AG04450 (cell line): ENCODE measurements at regions not wholly inside any gene's neighbourhood (a gene's known extent, or its start where the extent isn't known, plus 50 kb on each side); places are given as distances from the start of the nearest gene placed in this dataset.
A peak's percentile ranks its signal among the peaks of the same experiment; 100 is the strongest.

ENCODE experiments used
- CTCF ChIA-PET: fragments of 300-600, 350-600 bp; formaldehyde crosslinking; extraction: SDS; loops from one replicate; lab custom pipeline; 2022; ENCODE audit warnings: antibody characterized with exemption, inconsistent platforms; lab: Charles Lee
- POLR2A ChIA-PET: fragments of 350-600 bp; formaldehyde crosslinking; extraction: SDS; loops from one replicate; lab custom pipeline; 2021; ENCODE audit warnings: antibody characterized with exemption, inconsistent platforms; lab: Yijun Ruan, JAX
- DNase-seq: peaks from one replicate; pipeline ENCODE4 v3.0.0-alpha.2; 2011; ENCODE audit warnings: low read depth, low spot score
- H3K27ac ChIP-seq: one replicate; pipeline ENCODE4 v1.5.1; 2012; ENCODE audit warnings: low read depth, low read length, control low read depth
- H3K27me3 ChIP-seq: one replicate; pipeline ENCODE4 v1.6.0; 2012; ENCODE audit warnings: low read length; ENCODE audit not compliant: control insufficient read depth, insufficient read depth
- H3K4me3 ChIP-seq: 2 replicates; pipeline ENCODE4 v1.5.1; 2011; ENCODE audit warnings: mild to moderate bottlenecking, low read depth, low read length, control low read depth
- H3K9me3 ChIP-seq: 2 replicates; pipeline ENCODE4 v1.5.1; 2012; ENCODE audit warnings: low read length; ENCODE audit not compliant: control insufficient read depth, insufficient read depth
- TF ChIP-seq, protein P1 (sequence below): IDR thresholded peaks from 2 replicates; pipeline ENCODE4 v1.5.1; 2011; ENCODE audit warnings: low read depth, low read length, control low read depth, inconsistent platforms

DNA sequence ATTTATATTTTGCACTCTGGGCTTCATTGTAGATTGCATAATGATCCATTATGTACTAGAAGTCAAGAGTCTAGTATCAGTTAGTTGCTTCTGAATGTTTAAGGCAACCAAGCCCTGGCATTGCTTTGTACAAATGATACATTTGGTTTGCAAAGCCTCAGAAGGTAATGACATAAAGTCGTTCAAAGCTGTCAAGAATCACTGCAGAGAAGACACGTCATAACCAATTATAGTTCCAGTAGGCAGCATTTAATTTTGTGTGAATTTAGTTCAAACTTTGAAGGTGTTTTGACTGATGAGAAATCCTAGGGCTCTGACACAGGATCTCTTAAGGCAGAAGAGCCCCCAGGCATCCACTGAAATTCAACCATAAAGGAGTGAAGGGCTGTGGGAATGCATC, 163.0 kb upstream of the KRR1 start:
- CTCF ChIA-PET, result no interaction called here
- Histone ChIP-seq H3K9me3 (no peaks in the 10 kb centered on the region), H3K27ac (no peak overlapping the region), H3K4me3 (no peak overlapping the region), H3K27me3 (no peaks in the 10 kb centered on the region)
- TF ChIP-seq, protein P1, sequence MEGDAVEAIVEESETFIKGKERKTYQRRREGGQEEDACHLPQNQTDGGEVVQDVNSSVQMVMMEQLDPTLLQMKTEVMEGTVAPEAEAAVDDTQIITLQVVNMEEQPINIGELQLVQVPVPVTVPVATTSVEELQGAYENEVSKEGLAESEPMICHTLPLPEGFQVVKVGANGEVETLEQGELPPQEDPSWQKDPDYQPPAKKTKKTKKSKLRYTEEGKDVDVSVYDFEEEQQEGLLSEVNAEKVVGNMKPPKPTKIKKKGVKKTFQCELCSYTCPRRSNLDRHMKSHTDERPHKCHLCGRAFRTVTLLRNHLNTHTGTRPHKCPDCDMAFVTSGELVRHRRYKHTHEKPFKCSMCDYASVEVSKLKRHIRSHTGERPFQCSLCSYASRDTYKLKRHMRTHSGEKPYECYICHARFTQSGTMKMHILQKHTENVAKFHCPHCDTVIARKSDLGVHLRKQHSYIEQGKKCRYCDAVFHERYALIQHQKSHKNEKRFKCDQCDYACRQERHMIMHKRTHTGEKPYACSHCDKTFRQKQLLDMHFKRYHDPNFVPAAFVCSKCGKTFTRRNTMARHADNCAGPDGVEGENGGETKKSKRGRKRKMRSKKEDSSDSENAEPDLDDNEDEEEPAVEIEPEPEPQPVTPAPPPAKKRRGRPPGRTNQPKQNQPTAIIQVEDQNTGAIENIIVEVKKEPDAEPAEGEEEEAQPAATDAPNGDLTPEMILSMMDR, result no peak
- POLR2A ChIA-PET, result no interaction called here
- no peak for DNase-seq

DNA sequence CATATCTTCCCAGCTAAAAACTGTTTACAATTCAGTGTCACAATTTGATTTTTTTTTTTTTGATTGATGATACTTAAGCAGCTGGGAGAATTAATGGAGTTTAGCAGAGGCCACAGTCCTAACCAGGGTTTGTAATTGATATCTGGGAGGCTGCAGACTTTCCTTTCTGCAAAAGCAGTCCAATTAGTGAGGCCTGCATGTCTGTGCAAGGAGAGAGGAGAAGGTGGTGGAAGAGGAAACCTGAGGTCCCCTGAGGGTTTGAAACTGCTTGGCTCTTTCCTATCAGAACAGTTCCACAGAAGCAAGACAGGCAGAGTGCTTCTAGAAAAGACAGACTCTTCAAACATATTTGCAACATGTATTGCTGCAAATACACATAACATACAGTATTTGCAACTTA, 160.8 kb upstream of the KRR1 start:
- CTCF ChIA-PET, result interaction anchor here (0.6 kb wide), 1 partner anchor 68 kb away, joined by 3 read pairs; no protein-coding TSS in a partner anchor
- Histone ChIP-seq H3K27me3 (no peaks in the 10 kb centered on the region), H3K27ac (no peak overlapping the region), H3K9me3 (no peaks in the 10 kb centered on the region), H3K4me3 (no peak overlapping the region)
- no peak for DNase-seq
- POLR2A ChIA-PET, result interaction anchor here (0.6 to 1.2 kb wide), 3 partner anchors 109 to 359 kb away, joined by 3 read pairs; partner anchors contain the start of gene PHLDA1
- TF ChIP-seq, protein P1, result no peak

DNA sequence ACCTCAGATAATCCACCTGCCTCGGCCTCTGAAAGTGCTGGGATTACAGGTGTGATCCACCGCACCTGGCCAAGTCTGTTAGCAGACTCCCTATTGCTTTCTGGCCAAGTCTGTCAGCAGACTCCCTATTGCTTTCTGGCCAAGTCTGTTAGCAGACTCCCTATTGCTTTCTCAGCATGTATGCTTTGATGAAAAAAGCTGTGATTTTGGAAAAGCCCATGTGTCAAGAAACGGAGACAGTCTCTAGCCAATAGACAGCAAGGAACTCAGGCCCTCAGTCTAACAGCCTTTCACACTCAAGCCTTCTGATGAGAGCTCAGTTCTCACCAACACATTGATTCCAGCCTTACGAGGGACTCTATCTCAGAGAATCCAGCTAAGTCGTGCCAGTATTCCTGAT, 158.8 kb upstream of the KRR1 start:
- CTCF ChIA-PET, result no interaction called here
- TF ChIP-seq, protein P1, result no peak
- Histone ChIP-seq H3K4me3 (no peak overlapping the region), H3K9me3 (no peaks in the 10 kb centered on the region), H3K27me3 (no peaks in the 10 kb centered on the region), H3K27ac (no peak overlapping the region)
- no peak for DNase-seq
- POLR2A ChIA-PET, result no interaction called here

DNA sequence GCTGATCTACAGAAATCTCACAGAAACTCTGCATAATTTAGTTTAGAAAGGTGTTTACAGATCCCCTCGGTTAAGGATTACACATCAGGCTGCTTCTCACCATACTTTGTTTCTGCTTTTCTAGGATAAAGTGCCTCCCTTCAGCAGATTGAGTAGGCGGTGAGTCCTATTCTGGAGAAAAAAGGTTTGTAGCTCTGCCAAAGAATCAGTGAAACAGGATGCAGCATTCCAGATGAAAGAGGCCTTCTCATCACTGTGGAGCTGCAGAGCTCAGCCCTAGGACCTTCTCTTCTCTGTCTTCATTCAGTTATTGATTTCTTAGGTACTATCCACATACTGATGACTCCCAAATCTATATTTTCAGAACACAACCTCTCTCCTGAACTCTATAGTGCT, 155.5 kb upstream of the KRR1 start:
- Histone ChIP-seq H3K9me3 (no peaks in the 10 kb centered on the region), H3K27me3 (no peaks in the 10 kb centered on the region), H3K27ac (peak overlapping the region; percentile 75), H3K4me3 (no peak overlapping the region)
- DNase-seq, result no peak
- ChIA-PET POLR2A (interaction anchor here (1.0 kb wide), 1 partner anchor 9 kb away, joined by 3 read pairs; no protein-coding TSS in a partner anchor), CTCF (interaction anchor here (1.1 kb wide), 1 partner anchor 140 kb away, joined by 3 read pairs; no protein-coding TSS in a partner anchor)
- TF ChIP-seq, protein P1, result no peak

DNA sequence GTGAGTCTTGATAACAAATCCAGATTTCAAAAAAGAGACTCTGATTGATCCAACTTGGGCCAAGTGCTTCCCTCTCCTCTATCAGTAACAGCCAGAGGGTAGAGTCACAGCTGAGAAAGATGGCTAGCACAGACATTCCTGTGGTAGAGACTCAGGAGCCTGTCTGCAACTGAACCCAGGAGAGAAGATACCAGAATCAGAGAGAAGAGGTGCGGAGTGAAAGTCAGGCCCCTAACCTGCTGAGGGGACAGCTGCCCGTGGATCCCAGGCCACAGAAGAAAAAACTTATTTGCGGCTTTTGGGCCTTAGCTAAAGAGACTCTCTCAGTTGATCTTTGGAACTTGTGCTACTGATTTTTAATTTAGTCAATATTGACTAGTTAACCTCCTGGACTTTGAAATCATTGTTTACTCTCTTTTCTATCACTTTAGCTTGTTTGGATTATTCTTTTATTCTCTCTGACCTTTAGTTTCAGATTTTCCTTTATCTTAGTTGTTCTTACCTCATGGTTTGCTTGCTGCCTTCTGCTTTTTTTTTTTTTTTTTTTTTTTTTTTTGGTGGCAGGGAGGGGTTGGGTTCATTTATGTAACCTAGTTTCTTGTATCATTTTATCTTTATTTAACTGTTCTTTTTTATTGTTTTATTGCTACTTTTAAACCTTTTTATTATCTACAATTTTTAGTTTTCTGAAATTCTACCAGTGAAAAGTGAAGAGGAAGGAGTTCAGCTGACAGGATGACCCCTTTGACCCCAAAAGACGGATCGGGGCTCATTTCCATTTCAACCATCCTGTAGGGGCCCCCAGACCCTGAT, 154.9 kb upstream of the KRR1 start:
- TF ChIP-seq, protein P1, result no peak
- H3K27me3 ChIP-seq, result no peaks in the 10 kb centered on the region
- ChIA-PET CTCF (interaction anchor here (1.1 kb wide), 1 partner anchor 139 kb away, joined by 3 read pairs; no protein-coding TSS in a partner anchor), POLR2A (no interaction called here)
- DNase-seq, result no peak
- peak overlapping the region; percentile 75 for H3K27ac ChIP-seq
- H3K4me3 ChIP-seq, result no peak overlapping the region
- H3K9me3 ChIP-seq, result no peaks in the 10 kb centered on the region
